OCI-LY7 (cell line): ENCODE measurements at regions not wholly inside any gene's neighbourhood (a gene's known extent, or its start where the extent isn't known, plus 50 kb on each side); places are given as distances from the start of the nearest gene placed in this dataset.

Experiments
- CTCF ChIP-seq: fragments of 200-600 bp; sonication (generic); conservative IDR thresholded peaks from 2 replicates; pipeline ENCODE4 v1.5.1; 2014; ENCODE audit warnings: mild to moderate bottlenecking, antibody characterized with exemption, low read length, moderate library complexity, mixed read lengths
- EZH2phosphoT487 ChIP-seq: fragments of 200-600 bp; sonication (generic); IDR thresholded peaks from 2 replicates; pipeline ENCODE4 v1.6.1; 2018; ENCODE audit warnings: low read depth, borderline replicate concordance, mild to moderate bottlenecking, mixed run types, antibody characterized with exemption, low read length, moderate library complexity, mixed read lengths

- TF ChIP-seq CTCF (no peak), EZH2phosphoT487 (no peak)
These were observed 90.1 kb downstream of the NCR2 start for GRCh38 chr6:41425511-41425910.
